ENCODE measurements at regions not wholly inside any gene's neighbourhood (a gene's known extent, or its start where the extent isn't known, plus 50 kb on each side); places are given as distances from the start of the nearest gene placed in this dataset.

DNA sequence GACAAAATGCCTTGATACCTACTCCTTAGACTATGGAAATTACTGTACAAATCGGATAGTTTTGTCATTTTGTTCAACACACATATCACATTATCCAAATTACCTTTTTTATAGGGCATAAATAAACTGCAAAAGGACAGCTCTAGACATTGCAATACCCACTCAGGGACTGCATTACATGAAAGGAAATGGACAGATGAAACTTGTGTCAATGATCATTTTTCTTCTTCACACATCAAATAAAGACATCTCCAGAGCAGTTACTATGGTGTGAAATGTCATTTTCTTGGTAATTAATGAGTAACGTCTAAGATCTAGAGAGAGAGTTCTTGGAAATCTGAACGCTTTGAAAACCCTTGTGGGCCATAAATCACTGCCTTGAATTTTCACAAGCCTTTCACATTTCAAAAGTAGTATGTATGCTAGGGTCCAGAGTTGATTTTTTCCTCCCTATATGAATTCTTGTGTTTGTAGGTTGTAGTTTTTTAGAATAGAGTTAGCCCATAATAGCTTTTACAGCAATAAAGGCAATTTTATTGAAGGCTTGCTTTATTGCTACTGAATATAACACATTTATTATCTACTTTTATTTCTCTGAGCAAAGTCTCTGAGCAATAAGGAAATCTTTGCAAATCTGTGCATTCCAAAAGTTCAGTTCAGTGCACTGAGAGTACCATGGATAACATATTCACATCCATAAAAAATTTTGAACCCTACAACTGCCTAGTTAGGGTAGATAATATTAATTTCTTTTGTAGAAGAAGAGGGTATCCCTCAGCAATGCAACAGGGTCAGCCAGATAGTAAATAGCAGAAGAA, 358.0 kb upstream of the PCSK5 start:
- Mint-ChIP-seq H3K4me1 (no peaks in the 10 kb centered on the region), H3K4me3 (no peak overlapping the region), H3K27ac (no peak overlapping the region), H3K9me3 (ENCODE audit: insufficient read depth) (no peaks in the 10 kb centered on the region), H3K27me3 (no peaks in the 10 kb centered on the region)
- no peak for ATAC-seq (ENCODE audit: low read depth)
- Histone ChIP-seq H2AFZ (ENCODE audit: insufficient read depth, low read depth, low read length, poor library complexity, severe bottlenecking) (no peak overlapping the region), H3K27me3 (replicated peaks in 1 of 4; ENCODE audit: control extremely low read depth in 1 of 4, control insufficient read depth in 3 of 4, insufficient read depth in 4 of 4, low read length in 3 of 4) (no peaks in the 10 kb centered on the region), H3K27ac (ENCODE audit: low read length in 2 of 2) (no peak overlapping the region), H3K36me3 (replicated peaks in 1 of 2; ENCODE audit: control extremely low read depth in 1 of 2, control insufficient read depth in 1 of 2, extremely low read depth in 1 of 2, insufficient read depth in 2 of 2, low read length in 1 of 2) (no peaks in the 10 kb centered on the region), H3K4me3 (ENCODE audit: control extremely low read depth in 1 of 5, extremely low read depth in 1 of 5, insufficient read depth in 1 of 5, low read depth in 2 of 5, low read length in 4 of 5) (no peak overlapping the region), H3K9me3 (ENCODE audit: control extremely low read depth in 1 of 3, control insufficient read depth in 2 of 3, insufficient read depth in 1 of 3, low read length in 2 of 3) (no peaks in the 10 kb centered on the region), H3K9ac (ENCODE audit: low read length) (no peak overlapping the region), H4K20me1 (ENCODE audit: control insufficient read depth, insufficient read depth, low read length, poor library complexity, severe bottlenecking) (no peaks in the 10 kb centered on the region), H3K4me1 (ENCODE audit: control insufficient read depth in 2 of 2, insufficient read depth in 2 of 2, low read length in 2 of 2) (no peaks in the 10 kb centered on the region), H3K4me2 (replicated peaks; ENCODE audit: low read depth, low read length, poor library complexity, severe bottlenecking) (no peak overlapping the region), H3K79me2 (ENCODE audit: control insufficient read depth, insufficient read depth, low read length) (no peaks in the 10 kb centered on the region)
- intact Hi-C loops (cut with micrococcal nuclease) = no loop called here
- WGBS (ENCODE audit: insufficient coverage) = no CpG with 5 or more reads among the region's 3 CpGs
- no peak for DNase-seq
- no peak for TF ChIP-seq CTCF (IDR thresholded peaks at IDR 0.05)
- no peak for TF ChIP-seq EZH2 (IDR thresholded peaks at IDR 0.05; ENCODE audit: borderline replicate concordance, insufficient read depth, low read depth, low read length, poor library complexity, severe bottlenecking)
- POLR2A ChIA-PET = no interaction called here
- CTCF ChIA-PET = no interaction called here

GRCh38 chr9:75539523-75539922, 350.9 kb upstream of the PCSK5 start:
- ChIA-PET CTCF (no interaction called here), POLR2A (no interaction called here)
- H3K4me3 Mint-ChIP-seq = no peak overlapping the region
- H3K4me3 ChIP-seq (ENCODE audit: control extremely low read depth in 1 of 5, extremely low read depth in 1 of 5, insufficient read depth in 1 of 5, low read depth in 2 of 5, low read length in 4 of 5) = no peak overlapping the region
- no peak for DNase-seq
- WGBS (ENCODE audit: insufficient coverage) = no CpG with 5 or more reads among the region's 1 CpG
- H3K79me2 ChIP-seq (ENCODE audit: control insufficient read depth, insufficient read depth, low read length) = no peaks in the 10 kb centered on the region
- H3K36me3 ChIP-seq (replicated peaks in 1 of 2; ENCODE audit: control extremely low read depth in 1 of 2, control insufficient read depth in 1 of 2, extremely low read depth in 1 of 2, insufficient read depth in 2 of 2, low read length in 1 of 2) = no peaks in the 10 kb centered on the region
- H4K20me1 ChIP-seq (ENCODE audit: control insufficient read depth, insufficient read depth, low read length, poor library complexity, severe bottlenecking) = no peaks in the 10 kb centered on the region
- H3K4me1 ChIP-seq (ENCODE audit: control insufficient read depth in 2 of 2, insufficient read depth in 2 of 2, low read length in 2 of 2) = no peaks in the 10 kb centered on the region
- TF ChIP-seq CTCF (IDR thresholded peaks at IDR 0.05) (no peak), EZH2 (IDR thresholded peaks at IDR 0.05; ENCODE audit: borderline replicate concordance, insufficient read depth, low read depth, low read length, poor library complexity, severe bottlenecking) (no peak)
- no peak overlapping the region for H3K27ac Mint-ChIP-seq
- H3K9ac ChIP-seq (ENCODE audit: low read length) = no peak overlapping the region
- no peaks in the 10 kb centered on the region for H3K9me3 ChIP-seq (ENCODE audit: control extremely low read depth in 1 of 3, control insufficient read depth in 2 of 3, insufficient read depth in 1 of 3, low read length in 2 of 3)
- H3K4me2 ChIP-seq (replicated peaks; ENCODE audit: low read depth, low read length, poor library complexity, severe bottlenecking) = no peak overlapping the region
- no peaks in the 10 kb centered on the region for H3K27me3 Mint-ChIP-seq
- no peaks in the 10 kb centered on the region for H3K4me1 Mint-ChIP-seq
- H3K27ac ChIP-seq (ENCODE audit: low read length in 2 of 2) = no peak overlapping the region
- intact Hi-C loops (cut with micrococcal nuclease) = no loop called here
- no peaks in the 10 kb centered on the region for H3K27me3 ChIP-seq (replicated peaks in 1 of 4; ENCODE audit: control extremely low read depth in 1 of 4, control insufficient read depth in 3 of 4, insufficient read depth in 4 of 4, low read length in 3 of 4)
- H3K9me3 Mint-ChIP-seq (ENCODE audit: insufficient read depth) = no peaks in the 10 kb centered on the region
- ATAC-seq (ENCODE audit: low read depth) = no peak
- no peak overlapping the region for H2AFZ ChIP-seq (ENCODE audit: insufficient read depth, low read depth, low read length, poor library complexity, severe bottlenecking)

Measured in B cell (primary cell).